BE2C (cell line): ENCODE measurements at regions not wholly inside any gene's neighbourhood (a gene's known extent, or its start where the extent isn't known, plus 50 kb on each side); places are given as distances from the start of the nearest gene placed in this dataset.

Source experiments
- DNase-seq: peaks from one replicate; pipeline ENCODE4 v3.0.0-alpha.2; 2020
- H3K27me3 ChIP-seq: fragments of 250-450 bp; sonication (Bioruptor Pico); 2 replicates; pipeline ENCODE4 v1.5.1; 2020; ENCODE audit warnings: mild to moderate bottlenecking
- H3K36me3 ChIP-seq: fragments of 250-450 bp; sonication (Bioruptor Pico); 2 replicates; pipeline ENCODE4 v1.5.1; 2020; ENCODE audit warnings: mild to moderate bottlenecking
- H3K4me1 ChIP-seq: fragments of 250-450 bp; sonication (Bioruptor Pico); 2 replicates; pipeline ENCODE4 v1.5.1; 2020
- H3K4me3 ChIP-seq: 2 replicates; pipeline ENCODE4 v1.5.1; 2011; ENCODE audit warnings: low read depth, low read length
- H3K9me3 ChIP-seq: fragments of 250-450 bp; sonication (Bioruptor Pico); 2 replicates; pipeline ENCODE4 v1.5.1; 2020
- TF ChIP-seq, protein P1 (sequence below): IDR thresholded peaks from 2 replicates; pipeline ENCODE4 v1.5.1; 2012; ENCODE audit warnings: mild to moderate bottlenecking, low read depth, low read length

- no peaks in the 10 kb centered on the region for H3K36me3 ChIP-seq
- no peak overlapping the region for H3K4me3 ChIP-seq
- H3K9me3 ChIP-seq, result no peaks in the 10 kb centered on the region
- H3K27me3 ChIP-seq, result no peaks in the 10 kb centered on the region
- H3K4me1 ChIP-seq, result no peaks in the 10 kb centered on the region
- no peak for DNase-seq
- TF ChIP-seq, protein P1, sequence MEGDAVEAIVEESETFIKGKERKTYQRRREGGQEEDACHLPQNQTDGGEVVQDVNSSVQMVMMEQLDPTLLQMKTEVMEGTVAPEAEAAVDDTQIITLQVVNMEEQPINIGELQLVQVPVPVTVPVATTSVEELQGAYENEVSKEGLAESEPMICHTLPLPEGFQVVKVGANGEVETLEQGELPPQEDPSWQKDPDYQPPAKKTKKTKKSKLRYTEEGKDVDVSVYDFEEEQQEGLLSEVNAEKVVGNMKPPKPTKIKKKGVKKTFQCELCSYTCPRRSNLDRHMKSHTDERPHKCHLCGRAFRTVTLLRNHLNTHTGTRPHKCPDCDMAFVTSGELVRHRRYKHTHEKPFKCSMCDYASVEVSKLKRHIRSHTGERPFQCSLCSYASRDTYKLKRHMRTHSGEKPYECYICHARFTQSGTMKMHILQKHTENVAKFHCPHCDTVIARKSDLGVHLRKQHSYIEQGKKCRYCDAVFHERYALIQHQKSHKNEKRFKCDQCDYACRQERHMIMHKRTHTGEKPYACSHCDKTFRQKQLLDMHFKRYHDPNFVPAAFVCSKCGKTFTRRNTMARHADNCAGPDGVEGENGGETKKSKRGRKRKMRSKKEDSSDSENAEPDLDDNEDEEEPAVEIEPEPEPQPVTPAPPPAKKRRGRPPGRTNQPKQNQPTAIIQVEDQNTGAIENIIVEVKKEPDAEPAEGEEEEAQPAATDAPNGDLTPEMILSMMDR, result no peak
Observed at GRCh38 chr1:219669556-219669955, 56.7 kb upstream of the ZC3H11B start.

GRCh38 chr1:219669042-219669441, 56.1 kb upstream of the ZC3H11B start:
- H3K4me1 ChIP-seq, result no peaks in the 10 kb centered on the region
- TF ChIP-seq, protein P1, result no peak
- no peak for DNase-seq
- H3K27me3 ChIP-seq, result no peaks in the 10 kb centered on the region
- H3K36me3 ChIP-seq, result no peaks in the 10 kb centered on the region
- H3K9me3 ChIP-seq, result no peaks in the 10 kb centered on the region
- H3K4me3 ChIP-seq, result no peak overlapping the region

GRCh38 chr1:219668446-219668845, 55.5 kb upstream of the ZC3H11B start:
- no peaks in the 10 kb centered on the region for H3K27me3 ChIP-seq
- DNase-seq, result no peak
- TF ChIP-seq, protein P1, result no peak

DNA sequence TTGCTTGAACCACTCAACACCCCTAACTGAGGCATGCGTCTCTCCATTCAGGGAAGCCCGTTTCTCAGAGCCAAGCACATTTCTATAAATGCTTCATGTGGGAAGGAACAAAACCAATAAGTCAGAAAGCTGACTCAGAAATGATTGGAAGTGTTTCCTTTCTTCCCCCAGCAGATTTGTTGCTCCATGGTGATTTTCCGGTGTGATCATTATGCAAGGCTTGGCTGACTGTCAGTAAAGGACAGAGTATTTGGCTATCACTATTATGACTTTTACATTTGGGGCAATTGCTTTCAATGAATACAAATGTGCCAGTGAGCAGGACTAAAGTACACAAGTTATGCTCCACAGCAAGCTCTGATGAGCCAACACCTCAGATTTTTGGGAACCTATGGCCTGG, 53.3 kb upstream of the ZC3H11B start:
- Histone ChIP-seq H3K27me3 (no peaks in the 10 kb centered on the region), H3K9me3 (no peaks in the 10 kb centered on the region), H3K4me3 (no peak overlapping the region), H3K4me1 (no peaks in the 10 kb centered on the region; the same call in 1 of the 2 replicates), H3K36me3 (no peaks in the 10 kb centered on the region)
- no peak for DNase-seq
- TF ChIP-seq, protein P1, result no peak

More at GRCh38 chr1:219668446-219668845, 55.5 kb upstream of the ZC3H11B start:
- Histone ChIP-seq H3K36me3 (no peaks in the 10 kb centered on the region), H3K9me3 (no peaks in the 10 kb centered on the region), H3K4me1 (no peaks in the 10 kb centered on the region), H3K4me3 (no peak overlapping the region)

GRCh38 chr1:219665089-219665488, 52.2 kb upstream of the ZC3H11B start:
- Histone ChIP-seq H3K4me3 (no peak overlapping the region), H3K9me3 (no peaks in the 10 kb centered on the region), H3K36me3 (no peaks in the 10 kb centered on the region), H3K4me1 (peaks cover 5% of the 10 kb centered on the region; the same call in 1 of the 2 replicates), H3K27me3 (no peaks in the 10 kb centered on the region)
- TF ChIP-seq, protein P1, result no peak
- no peak for DNase-seq

- Histone ChIP-seq H3K36me3 (no peaks in the 10 kb centered on the region), H3K9me3 (no peaks in the 10 kb centered on the region), H3K4me1 (peaks cover 5% of the 10 kb centered on the region; the same call in 1 of the 2 replicates), H3K4me3 (no peak overlapping the region), H3K27me3 (no peaks in the 10 kb centered on the region)
- DNase-seq, result no peak
- TF ChIP-seq, protein P1, result no peak
Observed at GRCh38 chr1:219664310-219665029, 51.6 kb upstream of the ZC3H11B start.
